ENCODE measurements at regions not wholly inside any gene's neighbourhood (a gene's known extent, or its start where the extent isn't known, plus 50 kb on each side); places are given as distances from the start of the nearest gene placed in this dataset.

DNA sequence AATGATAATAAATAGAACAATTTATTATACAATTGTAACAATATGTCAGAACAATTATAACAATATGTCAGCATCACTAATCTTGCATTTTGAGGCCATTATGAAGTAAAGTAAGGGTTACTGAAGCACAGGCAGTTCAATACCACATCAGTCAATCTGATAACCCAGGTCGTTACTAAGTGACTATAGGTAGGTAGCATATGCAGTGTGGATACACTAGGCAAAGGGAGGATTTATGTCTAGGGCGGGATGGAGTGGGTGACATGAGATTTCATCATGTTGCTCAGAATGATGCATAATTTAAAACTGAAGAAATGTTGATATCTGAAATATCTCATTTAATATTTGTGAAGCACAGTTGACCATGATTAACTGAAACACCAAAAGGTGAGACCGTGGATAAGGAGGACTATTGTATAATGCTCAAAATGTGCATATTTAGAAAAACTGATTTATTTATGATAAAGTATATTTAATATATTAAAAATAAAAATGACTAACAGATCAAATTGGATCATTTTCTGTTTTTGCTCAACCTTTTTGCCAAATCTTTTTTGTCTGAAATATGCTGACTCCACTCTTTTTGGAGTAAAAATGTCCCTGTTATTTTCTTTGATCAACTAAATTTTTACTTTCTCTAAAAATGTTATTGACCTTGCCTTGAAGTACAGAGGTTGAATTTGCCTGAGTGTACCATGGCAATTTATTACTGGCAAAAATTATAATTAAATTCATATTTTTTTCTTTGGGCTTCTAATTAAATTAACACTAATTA lies 1189.4 kb upstream of the USP15 start:
- Mint-ChIP-seq H3K27ac (no peak overlapping the region), H3K36me3 (no peaks in the 10 kb centered on the region), H3K9me3 (no peaks in the 10 kb centered on the region), H3K27me3 (ENCODE audit: low read depth) (peaks cover 4% of the 10 kb centered on the region), H3K4me3 (no peak overlapping the region), H3K4me1 (no peaks in the 10 kb centered on the region)
- DNase-seq (ENCODE audit: low spot score in 2 of 2, unreplicated experiment in 2 of 2), result no peak
- TF ChIP-seq, protein P1, sequence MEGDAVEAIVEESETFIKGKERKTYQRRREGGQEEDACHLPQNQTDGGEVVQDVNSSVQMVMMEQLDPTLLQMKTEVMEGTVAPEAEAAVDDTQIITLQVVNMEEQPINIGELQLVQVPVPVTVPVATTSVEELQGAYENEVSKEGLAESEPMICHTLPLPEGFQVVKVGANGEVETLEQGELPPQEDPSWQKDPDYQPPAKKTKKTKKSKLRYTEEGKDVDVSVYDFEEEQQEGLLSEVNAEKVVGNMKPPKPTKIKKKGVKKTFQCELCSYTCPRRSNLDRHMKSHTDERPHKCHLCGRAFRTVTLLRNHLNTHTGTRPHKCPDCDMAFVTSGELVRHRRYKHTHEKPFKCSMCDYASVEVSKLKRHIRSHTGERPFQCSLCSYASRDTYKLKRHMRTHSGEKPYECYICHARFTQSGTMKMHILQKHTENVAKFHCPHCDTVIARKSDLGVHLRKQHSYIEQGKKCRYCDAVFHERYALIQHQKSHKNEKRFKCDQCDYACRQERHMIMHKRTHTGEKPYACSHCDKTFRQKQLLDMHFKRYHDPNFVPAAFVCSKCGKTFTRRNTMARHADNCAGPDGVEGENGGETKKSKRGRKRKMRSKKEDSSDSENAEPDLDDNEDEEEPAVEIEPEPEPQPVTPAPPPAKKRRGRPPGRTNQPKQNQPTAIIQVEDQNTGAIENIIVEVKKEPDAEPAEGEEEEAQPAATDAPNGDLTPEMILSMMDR (IDR thresholded peaks at IDR 0.05; ENCODE audit: unreplicated experiment), result no peak

DNA sequence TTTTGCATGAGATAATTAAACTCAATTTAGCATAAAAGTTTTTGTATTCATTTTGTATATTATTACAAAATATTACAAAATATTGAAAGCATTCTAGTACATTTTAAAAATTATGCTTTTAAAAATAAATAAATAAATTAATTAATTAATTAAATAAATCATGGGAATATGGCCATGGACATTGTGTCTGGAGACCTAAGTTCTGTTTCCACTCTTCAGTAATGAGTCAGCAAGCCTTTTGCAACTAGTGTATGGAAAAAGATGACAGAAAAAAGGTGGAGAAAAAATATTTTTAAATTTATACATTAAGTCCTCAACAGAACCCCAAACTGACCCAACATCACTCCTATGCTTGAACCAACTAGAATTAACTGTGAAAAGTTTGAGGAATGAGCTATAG lies 1187.5 kb upstream of the USP15 start:
- Mint-ChIP-seq H3K27me3 (ENCODE audit: low read depth) (no peaks in the 10 kb centered on the region), H3K4me3 (no peak overlapping the region), H3K27ac (no peak overlapping the region), H3K4me1 (no peaks in the 10 kb centered on the region), H3K9me3 (peaks cover 4% of the 10 kb centered on the region), H3K36me3 (no peaks in the 10 kb centered on the region)
- TF ChIP-seq, protein P1 (IDR thresholded peaks at IDR 0.05; ENCODE audit: unreplicated experiment), result no peak
- DNase-seq (ENCODE audit: low spot score in 2 of 2, unreplicated experiment in 2 of 2), result no peak

DNA sequence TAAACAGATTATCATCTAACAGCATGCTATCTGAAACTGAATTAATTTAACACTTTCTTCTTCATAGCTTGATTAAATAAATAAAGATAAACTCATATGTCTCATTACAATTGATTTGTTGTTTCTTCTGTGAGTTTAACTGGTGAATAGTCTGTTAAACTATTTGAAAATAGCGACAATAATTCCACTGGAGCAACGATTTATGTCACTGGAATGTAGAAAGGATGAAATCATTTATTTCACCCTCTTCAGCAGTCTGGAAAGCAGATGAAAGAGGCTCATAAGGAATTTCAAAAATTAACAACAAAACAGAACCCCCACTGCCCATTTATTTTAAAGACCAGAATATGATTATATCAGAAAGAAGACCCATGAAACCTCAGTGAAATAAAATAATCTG lies 1165.1 kb upstream of the USP15 start:
- no peak for DNase-seq (ENCODE audit: low spot score in 2 of 2, unreplicated experiment in 2 of 2)
- H3K4me1 Mint-ChIP-seq, result peaks cover 6% of the 10 kb centered on the region
- no peak overlapping the region for H3K4me3 Mint-ChIP-seq
- no peaks in the 10 kb centered on the region for H3K36me3 Mint-ChIP-seq
- H3K9me3 Mint-ChIP-seq, result peaks cover 1% of the 10 kb centered on the region
- no peak overlapping the region for H3K27ac Mint-ChIP-seq
- TF ChIP-seq, protein P1 (IDR thresholded peaks at IDR 0.05; ENCODE audit: unreplicated experiment), result no peak
- H3K27me3 Mint-ChIP-seq (ENCODE audit: low read depth), result no peaks in the 10 kb centered on the region

DNA sequence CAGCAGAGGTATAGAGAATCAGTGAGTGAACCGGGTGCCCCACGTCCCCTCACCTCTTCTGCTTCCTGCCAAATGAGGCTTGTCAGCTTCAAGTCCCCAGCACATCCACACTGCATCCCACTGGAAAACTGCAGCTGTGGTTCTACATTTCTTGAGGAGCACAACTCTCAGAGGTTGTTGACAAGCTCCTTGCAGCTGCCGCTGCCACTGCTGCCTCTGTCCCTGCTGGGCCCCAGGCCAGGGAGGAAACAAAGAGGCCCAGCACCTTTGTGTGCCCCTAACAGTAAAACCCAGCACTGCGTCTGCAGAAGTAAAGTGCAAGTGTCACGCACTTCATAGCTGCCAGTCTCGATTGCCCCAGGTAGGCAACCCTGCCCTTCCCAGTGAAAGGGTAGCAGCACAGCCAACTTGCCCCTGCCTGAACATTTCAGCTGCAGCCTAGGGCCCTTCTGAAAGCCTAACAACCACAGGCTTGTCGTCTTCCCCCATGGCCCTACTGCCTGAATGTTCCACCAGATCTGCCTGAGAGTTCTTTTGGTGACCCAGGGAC lies 1162.1 kb upstream of the USP15 start:
- TF ChIP-seq, protein P1 (IDR thresholded peaks at IDR 0.05; ENCODE audit: unreplicated experiment), result no peak
- Mint-ChIP-seq H3K36me3 (no peaks in the 10 kb centered on the region), H3K4me3 (no peak overlapping the region), H3K27ac (no peak overlapping the region), H3K9me3 (peaks cover 6% of the 10 kb centered on the region), H3K4me1 (peaks cover 6% of the 10 kb centered on the region), H3K27me3 (ENCODE audit: low read depth) (no peaks in the 10 kb centered on the region)
- no peak for DNase-seq (ENCODE audit: low spot score in 2 of 2, unreplicated experiment in 2 of 2)

DNA sequence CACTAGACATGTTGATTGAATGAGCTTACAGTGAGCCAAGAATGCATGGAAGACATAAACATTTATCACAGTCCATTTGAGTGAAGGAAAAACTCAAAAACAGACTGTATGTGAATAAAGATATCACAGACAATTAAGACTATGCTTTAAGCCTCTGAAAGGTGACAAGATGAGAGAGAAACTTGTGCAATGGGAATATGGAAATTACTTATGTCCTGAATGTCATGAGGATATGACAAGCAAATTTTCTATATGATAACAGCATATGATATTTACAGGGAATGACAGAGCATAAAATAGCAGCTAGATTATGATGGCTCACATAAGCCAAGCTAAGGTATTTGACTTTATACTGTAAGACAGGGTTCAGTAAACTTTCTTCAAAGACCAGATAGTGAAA lies 1153.1 kb upstream of the USP15 start:
- H3K27me3 Mint-ChIP-seq (ENCODE audit: low read depth), result no peaks in the 10 kb centered on the region
- no peak for DNase-seq (ENCODE audit: low spot score in 2 of 2, unreplicated experiment in 2 of 2)
- TF ChIP-seq, protein P1 (IDR thresholded peaks at IDR 0.05; ENCODE audit: unreplicated experiment), result no peak
- no peak overlapping the region for H3K4me3 Mint-ChIP-seq
- H3K27ac Mint-ChIP-seq, result no peak overlapping the region
- H3K4me1 Mint-ChIP-seq, result no peaks in the 10 kb centered on the region
- H3K9me3 Mint-ChIP-seq, result peaks cover 20% of the 10 kb centered on the region
- H3K36me3 Mint-ChIP-seq, result no peaks in the 10 kb centered on the region
